GM18505 (cell line): ENCODE measurements at regions not wholly inside any gene's neighbourhood (a gene's known extent, or its start where the extent isn't known, plus 50 kb on each side); places are given as distances from the start of the nearest gene placed in this dataset.

Experiments
- ATAC-seq: cut with Tn5 transposase; IDR thresholded peaks from one replicate; pipeline ENCODE4 v1.9.1; 2021; ENCODE audit not compliant: unreplicated experiment
- POLR2A ChIP-seq: IDR thresholded peaks from 4 replicates; pipeline ENCODE4 v1.6.1; 2011; ENCODE audit warnings: borderline replicate concordance; ENCODE audit not compliant: insufficient read depth, insufficient read length; ENCODE audit errors: extremely low read depth

- no peak for ATAC-seq
- no peak for TF ChIP-seq POLR2A
Measured at GRCh38 chr14:45308745-45309397, 55.9 kb upstream of the MIS18BP1 start.
